Heart left ventricle (tissue), 16 donors: ENCODE measurements at regions not wholly inside any gene's neighbourhood (a gene's known extent, or its start where the extent isn't known, plus 50 kb on each side); places are given as distances from the start of the nearest gene placed in this dataset.

Experiments used
- ATAC-seq, 4 donors: fragments of 200-7000 bp; cut with Tn5 transposase; one replicate each; pipeline ENCODE4 v1.9.1; 2020 to 2022; ENCODE audit warnings: moderate library complexity in 4 of 4, mild to moderate bottlenecking in 3 of 4, moderate number of reproducible peaks in 1 of 4
- DNase-seq, 5 donors: peaks; one replicate each; pipeline ENCODE4 v3.0.0-alpha.2; 2020
- H3K27ac ChIP-seq, 12 donors: fragments of 200-600 bp; sonication (generic) in 4 of 12; one replicate each; pipeline versions ENCODE4 v1.5.0 to v1.8.0; 2016 to 2022; ENCODE audit warnings: mild to moderate bottlenecking in 2 of 12
- H3K27me3 ChIP-seq, 9 donors: fragments of 200-600 bp; sonication (generic) in 2 of 9; one replicate each; pipeline versions ENCODE4 v1.5.1 to v1.8.0; 2016 to 2022; ENCODE audit warnings: mild to moderate bottlenecking in 3 of 9
- H3K36me3 ChIP-seq, 9 donors: fragments of 200-600 bp; sonication (generic) in 2 of 9; one replicate each; pipeline versions ENCODE4 v1.5.0 to v1.8.0; 2018 to 2022; ENCODE audit warnings: mild to moderate bottlenecking in 2 of 9
- H3K4me1 ChIP-seq, 12 donors: fragments of 200-600 bp; sonication (generic) in 4 of 12; one replicate each; pipeline versions ENCODE4 v1.5.0 to v1.8.0; 2016 to 2022; ENCODE audit warnings: mild to moderate bottlenecking in 3 of 12
- H3K4me3 ChIP-seq, 12 donors: fragments of 200-600 bp; sonication (generic) in 4 of 12; one replicate each; pipeline versions ENCODE4 v1.5.0 to v1.8.0; 2017 to 2022; ENCODE audit warnings: mild to moderate bottlenecking in 9 of 12, moderate library complexity in 4 of 12
- H3K9me3 ChIP-seq, 12 donors: fragments of 200-600 bp; sonication (generic) in 4 of 12; one replicate each; pipeline versions ENCODE4 v1.5.0 to v1.8.0; 2016 to 2022; ENCODE audit warnings: mild to moderate bottlenecking in 1 of 12
- CTCF ChIP-seq, 12 donors: fragments of 200-600 bp; sonication (generic) in 4 of 12; IDR thresholded peaks; one replicate each; pipeline versions ENCODE4 v1.5.0 to v1.8.0; 2018 to 2022; ENCODE audit warnings: antibody characterized with exemption in 12 of 12, mild to moderate bottlenecking in 5 of 12
- POLR2A ChIP-seq, 2 donors: fragments of 450-650 bp; IDR thresholded peaks; one replicate each; pipeline ENCODE4 v1.6.1; 2017; ENCODE audit warnings: antibody characterized with exemption in 2 of 2, mild to moderate bottlenecking in 2 of 2, moderate library complexity in 2 of 2
- WGBS, 4 donors: extraction: QIAGEN DNeasy Blood & Tissue Kit in 2 of 4; methylation state at CpG; one replicate each; pipeline versions ENCODE4 v1.1.5 to v1.1.7; 2013 to 2018; 5-methylcytosine and 5-hydroxymethylcytosine counted together
- intact Hi-C, 10 donors: fragments of 100-400 bp; cut with DNase I; formaldehyde crosslinking; loops; one replicate each; pipeline versions ENCODE4 v1.11.1 to v1.14.2; 2022
- donor health status: ischemic (EF 13 %, LVEDD 7.1; RV severe dilation, severe dysfunction).
- donor health status: healthy with polysubstance abuse.
- donor health status: DM: no; HTN: yes; CAD: no.
- donor health status: DM: no; HTN: no; CAD: no.
- donor health status: ischemic (EF 25% LVEDD 6.9; RV normal size, moderate dysfunction).
- donor health status: ischemic (EF 25% LVEDD 5.7; RV mildly dilated, moderate dysfunction).
- donor health status: healthy.
- donor health status: DM: yes; HTN: yes; CAD: no.
- donor health status: ischemic (EF 35%, LVEDD 5.7; RV mildly dilated, moderate dysfunction).
- donor health status: nonischemic (EF 11% LVEDD 7.7; RV severe dilation, severe dysfunction).
- donor health status: DM: yes; HTN: yes; CAD: no.
- donor health status: PGD.
- donor health status: ischemic (EF 29% LVEDD 5.4; RV normal size, mild dysfunction).
- donor health status: nonischemic (EF 23%, LVEDD 6.1; RV moderate dilation, normal function).

GRCh38 chr11:101279728-101280127, 150.1 kb upstream of the PGR start:
- Histone ChIP-seq H3K36me3 (no peaks in the 10 kb centered on the region), H3K4me1 (no peaks in the 10 kb centered on the region), H3K27me3 (no peaks in the 10 kb centered on the region), H3K27ac (no peak overlapping the region), H3K9me3 (peaks cover 0 to 3% (median 0%) of the 10 kb centered on the region in 12 donors), H3K4me3 (no peak overlapping the region)
- intact Hi-C loops: no loop called here
- no peak for DNase-seq
- WGBS, 4 donors: 78 to 89% (median 83%) methylated on average over 1 of the region's 1 CpG
- no peak for ATAC-seq
- TF ChIP-seq POLR2A (IDR thresholded peaks at IDR 0.05): no peak

- no peak for TF ChIP-seq CTCF (IDR thresholded peaks at IDR 0.05)
- no peak for TF ChIP-seq POLR2A (IDR thresholded peaks at IDR 0.05)
- intact Hi-C loops: no loop called here
- no peaks in the 10 kb centered on the region for H3K36me3 ChIP-seq
- no peak for DNase-seq
- no peak overlapping the region for H3K4me3 ChIP-seq
- no peaks in the 10 kb centered on the region for H3K4me1 ChIP-seq
- no peak overlapping the region for H3K27ac ChIP-seq
- H3K27me3 ChIP-seq: no peaks in the 10 kb centered on the region
- no peak for ATAC-seq
- H3K9me3 ChIP-seq: peaks cover 0 to 3% (median 0%) of the 10 kb centered on the region in 12 donors
These were observed 148.7 kb upstream of the PGR start for GRCh38 chr11:101278286-101278685.

GRCh38 chr11:101277036-101277435, 147.4 kb upstream of the PGR start:
- no peaks in the 10 kb centered on the region for H3K9me3 ChIP-seq
- WGBS, 4 donors: 84 to 87% (median 86%) methylated on average over 1 of the region's 1 CpG
- H3K27me3 ChIP-seq: no peaks in the 10 kb centered on the region
- H3K36me3 ChIP-seq: no peaks in the 10 kb centered on the region
- no peaks in the 10 kb centered on the region for H3K4me1 ChIP-seq
- DNase-seq (no peak), ATAC-seq (no peak)
- TF ChIP-seq POLR2A (IDR thresholded peaks at IDR 0.05) (no peak), CTCF (IDR thresholded peaks at IDR 0.05) (no peak)
- intact Hi-C loops: no loop called here
- H3K4me3 ChIP-seq: no peak overlapping the region
- no peak overlapping the region for H3K27ac ChIP-seq

GRCh38 chr11:101269990-101270660, 140.5 kb upstream of the PGR start:
- H3K9me3 ChIP-seq: peaks cover 0 to 5% (median 0%) of the 10 kb centered on the region in 12 donors
- no peak for ATAC-seq
- no peak for TF ChIP-seq POLR2A (IDR thresholded peaks at IDR 0.05)
- no peak for TF ChIP-seq CTCF (IDR thresholded peaks at IDR 0.05)
- WGBS, 4 donors: 74 to 78% (median 76%) methylated on average over 3 of the region's 3 CpGs
- intact Hi-C loops: no loop called here
- H3K36me3 ChIP-seq: no peaks in the 10 kb centered on the region
- no peaks in the 10 kb centered on the region for H3K4me1 ChIP-seq
- no peak overlapping the region for H3K27ac ChIP-seq
- DNase-seq: no peak
- H3K27me3 ChIP-seq: no peaks in the 10 kb centered on the region
- H3K4me3 ChIP-seq: no peak overlapping the region

- H3K27me3 ChIP-seq: no peaks in the 10 kb centered on the region
- TF ChIP-seq POLR2A (IDR thresholded peaks at IDR 0.05): no peak
- TF ChIP-seq CTCF (IDR thresholded peaks at IDR 0.05): no peak
- no peaks in the 10 kb centered on the region for H3K4me1 ChIP-seq
- H3K27ac ChIP-seq: no peak overlapping the region
- DNase-seq (no peak), ATAC-seq (no peak)
- intact Hi-C loops: no loop called here
- no peak overlapping the region for H3K4me3 ChIP-seq
- peaks cover 0 to 5% (median 0%) of the 10 kb centered on the region in 12 donors for H3K9me3 ChIP-seq
- no peaks in the 10 kb centered on the region for H3K36me3 ChIP-seq
- WGBS, 4 donors: 80 to 87% (median 84%) methylated on average over 2 of the region's 2 CpGs
These were observed 139.8 kb upstream of the PGR start for GRCh38 chr11:101269390-101269789.
